SK-N-SH treated with all-trans-retinoic acid at 6 μM for 48 hours (cell line): ENCODE measurements at regions not wholly inside any gene's neighbourhood (a gene's known extent, or its start where the extent isn't known, plus 50 kb on each side); places are given as distances from the start of the nearest gene placed in this dataset.
"Not testable (repeated sequence)": the region's sequence is repeated elsewhere in the genome, so short reads cannot be mapped to it uniquely, and the experiment has no call there.

Experiments
- TCF4 ChIP-seq: fragments of 250-450 bp; sonication (Bioruptor Pico); IDR thresholded peaks from 2 replicates; pipeline ENCODE4 v1.8.0; 2021; ENCODE audit warnings: mild to moderate bottlenecking, moderate library complexity, borderline replicate concordance
- ZNF8 ChIP-seq: fragments of 450-650 bp; formaldehyde crosslinking; IDR thresholded peaks from 2 replicates; pipeline ENCODE4 v1.5.0; 2020; ENCODE audit warnings: mild to moderate bottlenecking, moderate library complexity

DNA sequence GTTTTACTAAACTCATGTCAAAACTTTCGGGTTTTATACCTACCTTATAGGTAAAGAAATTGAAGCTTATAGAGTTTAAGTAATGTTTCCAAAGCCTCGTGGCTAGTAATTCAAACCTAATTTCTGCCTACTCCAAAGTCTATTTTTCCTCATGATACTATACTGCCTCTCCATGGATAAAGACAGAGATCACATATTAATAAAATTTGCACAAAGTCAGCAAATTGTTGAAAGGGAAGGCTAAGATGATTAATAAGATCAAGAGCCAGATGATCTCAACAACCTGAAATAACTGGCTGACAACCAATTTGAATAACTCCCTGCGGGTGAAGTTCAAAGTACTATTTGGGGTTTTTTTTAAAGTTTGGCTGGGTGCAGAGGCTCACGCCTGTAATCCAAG, 233.7 kb downstream of the CEP170 start:
- not testable (repeated sequence) for TF ChIP-seq TCF4, ZNF8 (CRISPR knock-in tag)
